Esophagus squamous epithelium (tissue), 5 donors: ENCODE measurements at regions not wholly inside any gene's neighbourhood (a gene's known extent, or its start where the extent isn't known, plus 50 kb on each side); places are given as distances from the start of the nearest gene placed in this dataset.

Source experiments
- DNase-seq: peaks from one replicate; lab custom pipeline; 2025; lab: John Stamatoyannopoulos, UW
- H3K27ac ChIP-seq, 4 donors: fragments of 200-600 bp; sonication (generic); one replicate each; pipeline ENCODE4 v1.5.1; 2016 to 2019; ENCODE audit warnings: mild to moderate bottlenecking in 1 of 4
- H3K27me3 ChIP-seq, 4 donors: fragments of 200-600 bp; sonication (generic); 1 replicate in 3 of 4; 2 replicates in 1 of 4; pipeline versions ENCODE4 v1.5.1 to v1.6.0; 2017 to 2021; ENCODE audit warnings: antibody characterized with exemption in 1 of 4
- H3K36me3 ChIP-seq, 3 donors: fragments of 200-600 bp; sonication (generic); one replicate each; pipeline ENCODE4 v1.5.1; 2016 to 2019
- H3K4me1 ChIP-seq, 3 donors: fragments of 200-600 bp; sonication (generic); one replicate each; pipeline ENCODE4 v1.5.1; 2017 to 2019
- H3K4me3 ChIP-seq, 4 donors: fragments of 200-600 bp; sonication (generic); 1 replicate in 3 of 4; 2 replicates in 1 of 4; pipeline ENCODE4 v1.5.1; 2016 to 2019; ENCODE audit warnings: mild to moderate bottlenecking in 2 of 4, moderate library complexity in 1 of 4
- H3K9me3 ChIP-seq, 3 donors: fragments of 200-600 bp; sonication (generic); one replicate each; pipeline ENCODE4 v1.5.1; 2016 to 2019
- CTCF ChIP-seq, 6 experiments: fragments of 450-650 bp in 4 of 6; fragments of 200-600 bp in 2 of 6; sonication (generic) in 2 of 6; IDR thresholded peaks; one replicate each; pipeline ENCODE4 v1.5.1; 2016 to 2019; ENCODE audit warnings: antibody characterized with exemption in 6 of 6, mild to moderate bottlenecking in 4 of 6, moderate library complexity in 4 of 6
- POLR2A ChIP-seq, 4 donors: fragments of 450-650 bp; IDR thresholded peaks; one replicate each; pipeline ENCODE4 v1.6.1; 2017; ENCODE audit warnings: antibody characterized with exemption in 4 of 4, mild to moderate bottlenecking in 4 of 4, moderate library complexity in 3 of 4
- WGBS, 2 donors: methylation state at CpG; one replicate each; pipeline ENCODE4 v1.1.5; 2018; 5-methylcytosine and 5-hydroxymethylcytosine counted together
- intact Hi-C: fragments of 100-400 bp; cut with DNase I; formaldehyde crosslinking; loops from one replicate; pipeline ENCODE4 v1.15.0; 2022
- donor health status: DM: yes; HTN: yes; CAD: no.

- Histone ChIP-seq H3K36me3 (no peaks in the 10 kb centered on the region), H3K9me3 (no peaks in the 10 kb centered on the region), H3K27me3 (no peaks in the 10 kb centered on the region), H3K4me1 (no peaks in the 10 kb centered on the region), H3K27ac (no peak overlapping the region), H3K4me3 (no peak overlapping the region)
- no peak for DNase-seq
- WGBS, 2 donors: 29 to 39% methylated on average over 3 of the region's 3 CpGs
- TF ChIP-seq POLR2A (IDR thresholded peaks at IDR 0.05) (no peak), CTCF (IDR thresholded peaks at IDR 0.05) (no peak)
- intact Hi-C loops: no loop called here
Measured at GRCh38 chr4:144451766-144452450, 194.0 kb upstream of the HHIP start.

- DNase-seq: no peak
- no peaks in the 10 kb centered on the region for H3K4me1 ChIP-seq
- TF ChIP-seq POLR2A (IDR thresholded peaks at IDR 0.05) (no peak), CTCF (IDR thresholded peaks at IDR 0.05) (no peak)
- H3K9me3 ChIP-seq: no peaks in the 10 kb centered on the region
- no peak overlapping the region for H3K4me3 ChIP-seq
- intact Hi-C loops: no loop called here
- WGBS, 2 donors: 59 to 68% methylated on average over 2 of the region's 2 CpGs
- no peaks in the 10 kb centered on the region for H3K36me3 ChIP-seq
- H3K27me3 ChIP-seq: no peaks in the 10 kb centered on the region
- no peak overlapping the region for H3K27ac ChIP-seq
Measured at GRCh38 chr4:144456196-144456595, 189.8 kb upstream of the HHIP start.

- intact Hi-C loops: no loop called here
- Histone ChIP-seq H3K36me3 (no peaks in the 10 kb centered on the region), H3K9me3 (no peaks in the 10 kb centered on the region), H3K4me3 (no peak overlapping the region), H3K27ac (no peak overlapping the region), H3K4me1 (no peaks in the 10 kb centered on the region), H3K27me3 (no peaks in the 10 kb centered on the region)
- TF ChIP-seq CTCF (IDR thresholded peaks at IDR 0.05) (no peak), POLR2A (IDR thresholded peaks at IDR 0.05) (no peak)
- DNase-seq: no peak
- 63 to 68% methylated on average over 5 of the region's 5 CpGs for WGBS, 2 donors
Measured at GRCh38 chr4:144461906-144462305, 184.1 kb upstream of the HHIP start.

- Histone ChIP-seq H3K27ac (no peak overlapping the region), H3K4me3 (no peak overlapping the region), H3K9me3 (no peaks in the 10 kb centered on the region), H3K36me3 (no peaks in the 10 kb centered on the region), H3K27me3 (no peaks in the 10 kb centered on the region), H3K4me1 (no peaks in the 10 kb centered on the region)
- intact Hi-C loops: no loop called here
- TF ChIP-seq CTCF (IDR thresholded peaks at IDR 0.05) (no peak), POLR2A (IDR thresholded peaks at IDR 0.05) (no peak)
- WGBS, 2 donors: 80 to 89% methylated on average over 1 of the region's 1 CpG
- no peak for DNase-seq
Measured at GRCh38 chr4:144463236-144463635, 182.7 kb upstream of the HHIP start.

GRCh38 chr4:144463896-144464295, 182.1 kb upstream of the HHIP start:
- no peaks in the 10 kb centered on the region for H3K4me1 ChIP-seq
- H3K27ac ChIP-seq: no peak overlapping the region
- no peak for DNase-seq
- 93% methylated on average over 7 of the region's 7 CpGs for WGBS, 2 donors
- no peaks in the 10 kb centered on the region for H3K9me3 ChIP-seq
- no peak for TF ChIP-seq CTCF (IDR thresholded peaks at IDR 0.05)
- no peak for TF ChIP-seq POLR2A (IDR thresholded peaks at IDR 0.05)
- no peaks in the 10 kb centered on the region for H3K36me3 ChIP-seq
- no peak overlapping the region for H3K4me3 ChIP-seq
- intact Hi-C loops: no loop called here
- no peaks in the 10 kb centered on the region for H3K27me3 ChIP-seq
